HG02973 (cell line): ENCODE measurements at regions not wholly inside any gene's neighbourhood (a gene's known extent, or its start where the extent isn't known, plus 50 kb on each side); places are given as distances from the start of the nearest gene placed in this dataset.

Experiments
- ATAC-seq: cut with Tn5 transposase; IDR thresholded peaks from one replicate; pipeline ENCODE4 v1.9.1; 2021; ENCODE audit warnings: moderate library complexity; ENCODE audit not compliant: unreplicated experiment

DNA sequence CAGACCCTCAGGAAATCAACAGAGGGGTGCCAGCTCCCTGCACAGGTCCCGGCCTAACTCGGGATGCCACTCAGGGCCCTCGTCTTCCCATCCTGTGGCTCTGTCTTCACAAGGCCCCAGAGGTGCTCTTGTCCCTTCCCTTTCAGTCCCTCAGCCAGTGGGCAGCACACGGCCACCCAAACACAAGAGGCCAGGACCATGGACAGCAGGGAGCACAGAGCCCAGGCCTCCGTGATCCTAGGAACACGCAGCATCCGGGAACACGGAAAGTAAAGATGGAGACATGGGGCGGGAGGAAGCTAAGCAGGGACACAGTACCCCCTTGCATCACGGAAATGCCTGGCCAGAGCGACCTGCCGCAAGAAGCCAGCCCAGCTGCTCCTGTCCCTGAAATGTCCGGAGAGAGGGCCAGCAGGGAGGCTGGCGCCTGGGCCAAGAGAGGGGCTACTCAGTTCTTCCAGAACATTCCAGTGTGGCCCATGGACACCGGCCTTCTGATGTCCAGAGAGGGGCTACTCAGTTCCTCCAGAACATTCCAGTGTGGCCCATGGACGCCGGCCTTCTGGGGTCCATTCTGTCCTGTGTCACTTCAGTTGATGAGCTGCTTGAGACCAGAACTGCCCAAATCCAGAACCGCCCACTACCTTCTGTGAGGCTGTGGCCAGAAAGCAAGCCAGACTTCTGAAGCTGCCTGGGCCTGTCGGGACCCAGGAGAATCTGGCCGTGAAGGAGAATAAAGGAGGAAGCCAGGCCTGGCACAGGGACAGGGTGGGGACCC lies 274.0 kb downstream of the BRD1 start:
- no peak for ATAC-seq

DNA sequence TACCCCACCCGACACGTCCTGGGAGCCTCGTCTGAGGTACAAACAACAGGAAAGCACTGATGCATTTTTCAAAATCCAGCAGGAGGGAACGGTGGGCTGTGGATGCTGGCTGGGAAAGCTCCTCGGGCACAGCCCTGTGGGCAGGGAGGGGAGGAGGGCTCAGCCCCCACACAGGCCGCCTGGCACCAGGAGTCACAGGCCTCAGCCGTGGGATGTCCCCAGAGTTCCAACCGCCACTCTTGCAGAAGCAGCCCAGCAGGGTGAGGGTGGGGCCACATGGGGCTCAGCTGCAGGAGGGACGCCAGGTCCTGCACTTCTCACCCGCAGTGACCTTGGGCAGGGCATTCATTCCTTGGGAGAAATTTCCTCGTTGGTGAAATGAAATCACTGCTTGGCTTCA lies 274.6 kb downstream of the BRD1 start:
- ATAC-seq = no peak

DNA sequence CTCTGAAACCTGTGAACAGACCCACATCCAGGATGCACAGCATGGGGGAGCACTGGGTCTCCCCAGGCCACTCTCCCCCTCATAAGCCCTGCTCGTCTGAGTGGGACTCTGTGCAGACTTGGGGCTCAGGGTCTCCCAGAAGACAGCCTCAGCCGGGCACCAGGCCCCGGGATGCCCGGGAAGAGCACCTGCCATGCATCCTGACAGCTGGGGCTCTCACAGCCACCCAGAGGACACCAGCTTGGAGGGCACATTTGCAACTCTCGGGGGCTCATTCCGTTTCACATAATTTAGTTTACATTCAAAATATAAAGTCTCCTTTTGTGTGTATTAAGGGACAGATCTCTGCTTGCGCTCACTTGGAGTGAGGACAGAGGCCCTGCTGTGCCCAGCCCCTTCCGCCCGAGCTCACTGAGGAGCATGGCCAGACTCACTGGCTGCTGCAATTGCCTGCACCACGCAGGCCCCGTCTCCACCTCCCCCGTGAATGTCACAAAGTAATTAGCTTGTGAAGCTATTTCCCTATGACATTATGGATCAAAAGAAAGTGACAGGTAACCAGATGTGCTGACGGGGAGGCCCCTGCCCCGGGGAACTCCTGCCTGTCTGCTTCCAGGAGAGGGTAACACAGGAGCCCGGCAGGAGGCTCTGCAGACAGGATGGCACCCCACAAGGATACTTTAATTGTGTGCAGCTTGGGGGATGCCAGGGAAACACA lies 275.6 kb downstream of the BRD1 start:
- ATAC-seq = no peak

DNA sequence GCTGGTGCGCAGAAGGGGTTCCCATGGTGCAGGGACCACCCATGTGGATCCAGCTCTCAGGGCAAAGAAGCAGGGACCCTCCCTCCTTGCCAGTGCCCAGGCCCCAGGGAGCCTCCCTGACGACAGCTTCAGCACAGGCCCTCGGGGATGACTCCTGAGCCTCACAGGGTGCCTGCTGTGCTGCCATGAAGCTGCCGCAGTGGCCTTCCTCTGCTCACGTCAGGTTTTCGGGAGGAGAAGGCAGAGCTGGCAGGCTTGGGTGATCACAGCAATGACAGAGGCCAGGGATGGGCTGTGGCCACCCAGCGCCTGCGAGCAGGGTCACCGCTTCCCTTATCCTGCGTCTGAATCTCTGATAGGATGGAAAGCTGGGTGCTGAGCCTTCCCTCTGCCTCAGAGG lies 276.2 kb downstream of the BRD1 start:
- no peak for ATAC-seq

DNA sequence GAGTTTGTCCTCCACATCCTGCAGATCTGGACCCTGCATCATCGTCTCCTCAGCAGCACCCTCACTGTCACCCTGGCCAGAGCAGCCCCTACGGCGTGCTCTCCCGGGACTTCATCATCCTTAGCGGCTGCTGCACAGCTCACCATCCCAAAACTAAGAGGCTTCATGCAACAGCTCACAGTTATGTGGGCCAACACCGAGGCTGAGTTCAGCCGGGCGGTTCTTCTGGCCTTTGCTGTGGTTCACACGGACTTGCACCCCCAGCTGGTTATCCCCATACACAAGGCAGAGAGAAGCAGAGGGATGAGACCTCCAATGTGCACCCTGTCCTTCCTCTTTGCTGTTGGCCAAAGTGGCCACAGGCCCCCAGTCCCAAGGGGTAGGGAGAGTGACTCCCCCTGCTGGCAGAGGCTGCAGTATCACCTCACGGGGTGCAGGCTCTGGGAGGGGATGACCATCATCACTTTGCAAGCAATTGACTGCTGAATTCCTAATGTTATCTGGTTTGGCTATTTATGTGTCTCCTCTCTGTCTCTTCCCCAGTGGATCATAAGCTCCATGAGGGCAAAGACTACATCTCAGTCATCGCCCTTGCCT lies 276.8 kb downstream of the BRD1 start:
- no peak for ATAC-seq

DNA sequence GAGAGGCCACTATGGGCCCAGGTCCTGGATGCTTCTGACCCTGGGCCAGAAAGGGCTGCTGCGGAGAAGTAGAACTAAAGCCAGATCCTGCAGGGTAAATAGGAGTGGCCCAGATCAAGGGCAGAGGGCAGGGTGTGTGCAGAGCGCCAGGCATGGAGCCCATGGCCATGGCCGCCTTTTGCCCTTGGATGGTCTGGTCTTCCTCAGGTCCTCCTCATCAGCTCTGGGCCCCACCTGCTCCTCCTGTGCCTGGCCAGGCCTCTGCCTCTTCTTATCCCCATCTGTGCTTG lies 277.6 kb downstream of the BRD1 start:
- ATAC-seq = no peak

DNA sequence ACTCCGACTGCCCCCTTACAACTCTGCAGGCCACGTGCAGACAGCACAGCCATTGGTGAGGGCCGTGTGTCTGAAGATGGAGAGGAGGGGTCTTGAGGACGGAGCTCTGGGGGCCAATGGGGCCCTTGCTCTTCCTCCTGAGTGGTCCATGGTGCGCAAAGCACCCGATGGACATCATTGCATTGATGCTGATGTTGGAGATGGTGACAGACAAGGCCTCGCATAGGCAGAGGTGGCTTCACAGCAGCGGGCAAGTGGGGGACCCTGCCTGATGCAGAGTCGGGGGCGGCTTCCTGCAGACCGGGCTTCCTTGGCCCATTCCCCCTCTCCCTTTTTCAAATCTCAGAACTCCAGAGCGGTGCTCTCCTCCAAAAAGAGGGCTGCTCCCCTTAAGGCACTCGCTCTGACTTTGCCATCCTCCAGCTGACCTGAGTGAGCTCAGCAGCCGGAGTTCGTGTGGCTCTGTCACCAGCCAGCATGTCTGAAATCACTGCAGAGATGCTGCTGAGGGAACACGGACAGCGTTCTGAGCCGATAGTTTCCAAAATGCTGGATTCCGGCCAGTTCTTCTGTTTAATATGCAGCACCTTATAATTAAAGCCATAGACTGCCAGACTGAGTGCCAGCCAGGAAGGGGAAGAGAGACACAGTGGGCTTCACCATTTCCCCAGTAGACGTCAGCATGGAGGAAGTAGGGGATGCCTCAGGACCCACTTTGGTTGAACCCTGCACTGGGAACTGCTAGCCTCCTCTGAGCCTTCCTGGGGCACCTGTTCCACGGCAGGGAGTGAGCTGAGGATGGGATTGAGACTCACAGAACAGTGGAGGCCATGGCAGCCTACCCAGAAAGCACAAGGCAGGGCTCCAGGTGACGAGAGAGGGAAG lies 278.2 kb downstream of the BRD1 start:
- no peak for ATAC-seq

DNA sequence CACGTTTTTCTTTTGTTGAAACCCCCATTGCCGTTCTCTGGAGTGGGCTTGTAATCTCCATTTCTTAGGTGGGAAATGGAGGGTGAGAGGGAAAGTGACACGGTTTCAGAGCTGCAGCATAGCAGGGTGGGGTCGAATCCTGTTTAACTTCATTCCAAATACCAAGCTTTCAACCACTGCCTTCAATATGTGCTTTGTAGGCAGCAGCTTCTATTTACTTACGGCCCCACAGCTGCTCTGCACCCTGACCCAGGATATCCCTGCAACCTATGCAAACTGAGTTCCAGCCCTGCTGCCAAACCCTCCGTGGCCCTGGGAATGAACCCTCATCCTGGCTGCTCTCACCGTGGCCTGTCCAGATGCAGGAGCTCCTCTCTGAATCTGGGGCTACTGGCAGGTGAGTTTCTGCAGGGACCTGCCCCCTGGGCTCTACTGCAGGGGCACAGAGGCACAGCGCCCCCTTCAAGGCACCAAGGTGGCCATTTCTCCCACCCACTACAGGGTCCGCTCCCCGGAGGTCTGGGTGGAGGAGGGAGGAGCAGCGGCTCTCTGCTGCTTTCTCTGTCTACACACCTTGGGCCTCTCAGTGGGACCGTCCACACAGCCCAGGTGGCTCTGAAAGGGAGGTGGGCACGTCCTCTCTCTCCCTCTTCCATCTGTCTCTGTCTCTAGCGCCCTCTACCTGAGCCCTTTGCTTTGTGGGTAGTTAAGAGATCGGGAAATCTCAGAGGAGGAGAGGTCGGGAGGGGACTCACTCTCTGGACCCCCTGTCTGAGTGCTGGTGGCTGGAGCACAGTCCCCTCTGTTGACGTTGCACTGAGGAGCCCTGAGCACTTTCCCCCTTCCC lies 279.1 kb downstream of the BRD1 start:
- ATAC-seq = no peak

DNA sequence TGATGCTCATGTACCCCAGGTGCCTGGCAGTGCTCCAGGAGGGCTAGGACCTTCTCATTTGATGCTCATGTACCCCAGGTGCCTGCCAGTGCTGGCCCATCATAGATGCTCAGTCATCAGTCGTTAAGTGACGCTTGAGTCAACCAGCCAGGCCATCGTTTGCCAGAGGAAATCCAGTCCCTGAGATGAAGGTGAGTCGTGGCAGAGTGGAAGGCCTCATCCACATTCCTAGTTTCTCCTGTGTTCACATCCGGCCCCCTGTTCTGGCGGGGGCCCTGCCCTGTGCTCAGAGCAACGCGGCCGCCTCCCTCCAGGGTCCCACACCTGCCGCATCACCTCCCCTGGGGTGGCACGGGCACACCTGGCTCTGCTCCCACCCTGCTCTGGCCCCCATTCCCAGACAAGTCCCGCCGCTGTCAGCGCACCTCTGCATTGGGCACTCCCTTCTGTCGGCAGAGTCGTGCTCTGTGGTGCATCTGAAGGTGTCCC lies 279.9 kb downstream of the BRD1 start:
- no peak for ATAC-seq

DNA sequence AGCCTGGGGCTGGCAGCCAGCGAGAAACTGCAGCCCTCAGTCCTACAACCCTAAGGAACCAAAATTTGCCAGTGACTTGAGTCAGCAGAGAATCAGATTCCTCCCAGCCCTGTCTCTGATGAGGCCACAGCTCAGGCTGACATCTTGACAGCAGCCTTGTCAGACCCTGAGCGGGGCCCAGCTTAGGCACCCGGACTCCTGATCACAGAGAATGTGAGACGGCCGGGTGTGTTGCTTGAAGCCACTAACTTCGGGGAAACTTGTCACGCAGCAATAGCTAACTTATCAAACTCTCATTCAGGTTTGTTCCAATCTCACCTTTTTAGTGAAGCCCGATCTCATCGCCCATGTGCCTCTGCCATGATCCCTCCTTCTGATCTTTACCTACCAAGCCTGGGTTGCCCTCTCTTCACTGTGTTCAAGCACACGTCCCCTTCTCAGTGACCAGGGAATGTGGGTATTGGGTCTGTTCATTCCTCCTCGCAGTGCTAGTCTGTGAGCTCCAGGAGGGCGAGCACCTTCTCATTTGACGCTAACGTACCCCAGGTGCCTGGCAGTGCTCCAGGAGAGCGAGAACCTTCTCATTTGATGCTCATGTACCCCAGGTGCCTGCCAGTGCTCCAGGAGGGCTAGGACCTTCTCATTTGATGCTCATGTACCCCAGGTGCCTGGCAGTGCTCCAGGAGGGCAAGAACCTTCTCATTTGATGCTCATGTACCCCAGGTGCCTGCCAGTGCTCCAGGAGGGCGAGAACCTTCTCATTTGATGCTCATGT lies 280.7 kb downstream of the BRD1 start:
- ATAC-seq = no peak

DNA sequence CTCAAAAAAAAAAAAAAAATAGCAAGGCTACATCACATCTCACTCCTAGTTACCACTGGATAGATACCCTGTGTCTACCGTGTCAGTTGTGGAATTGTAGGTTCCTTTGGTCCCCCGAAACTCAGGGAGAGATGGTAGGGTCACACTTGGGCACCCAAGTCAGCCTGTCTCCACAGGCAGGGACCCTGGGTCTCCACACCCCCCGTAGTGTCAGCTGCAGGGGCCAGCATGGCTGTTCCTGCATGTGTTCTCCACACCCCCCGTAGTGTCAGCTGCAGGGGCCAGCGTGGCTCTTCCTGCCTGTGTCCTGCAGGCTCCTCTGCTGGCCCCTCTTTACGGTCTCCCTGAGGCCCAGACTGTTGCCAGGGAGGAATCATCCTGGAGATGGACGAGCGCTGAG lies 282.1 kb downstream of the BRD1 start:
- ATAC-seq = no peak

DNA sequence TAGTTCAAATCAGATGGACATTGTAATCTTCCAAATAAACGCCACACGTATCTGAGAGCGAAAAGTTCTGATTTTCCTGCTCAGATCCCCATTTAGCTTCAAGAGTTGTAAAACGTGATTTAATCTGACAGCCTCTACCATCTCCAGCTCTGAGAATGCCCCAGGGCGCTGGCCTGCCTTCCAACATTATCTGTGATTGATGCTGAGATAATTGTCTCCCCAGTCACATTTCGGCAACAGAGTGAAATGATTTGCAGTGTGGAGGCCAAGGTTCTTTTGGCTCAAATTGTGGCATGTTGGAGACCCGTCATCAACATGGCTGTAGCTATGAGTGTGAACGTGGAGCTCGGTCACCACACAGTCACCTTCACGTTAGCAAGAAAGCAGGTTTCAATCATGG lies 283.4 kb downstream of the BRD1 start:
- ATAC-seq = no peak

DNA sequence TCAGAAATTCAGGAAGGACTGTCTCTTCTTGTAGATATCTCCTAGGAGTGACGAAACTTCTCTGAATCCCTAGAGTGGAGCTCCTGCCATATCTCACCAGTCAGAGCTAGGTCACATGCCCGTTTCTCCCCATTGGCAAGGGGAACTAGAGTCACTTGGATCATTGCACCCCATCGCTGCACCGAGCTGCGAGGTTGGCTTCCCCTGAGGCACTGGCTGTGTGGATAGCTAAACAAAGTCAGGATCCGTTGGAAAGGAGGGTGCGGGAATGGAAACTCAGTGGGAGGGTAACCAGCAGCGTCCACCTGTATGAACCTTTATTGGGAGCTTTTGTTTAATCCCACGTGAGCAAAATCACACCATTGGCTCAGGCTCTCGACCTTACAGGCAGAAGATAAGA lies 283.8 kb downstream of the BRD1 start:
- ATAC-seq = no peak

DNA sequence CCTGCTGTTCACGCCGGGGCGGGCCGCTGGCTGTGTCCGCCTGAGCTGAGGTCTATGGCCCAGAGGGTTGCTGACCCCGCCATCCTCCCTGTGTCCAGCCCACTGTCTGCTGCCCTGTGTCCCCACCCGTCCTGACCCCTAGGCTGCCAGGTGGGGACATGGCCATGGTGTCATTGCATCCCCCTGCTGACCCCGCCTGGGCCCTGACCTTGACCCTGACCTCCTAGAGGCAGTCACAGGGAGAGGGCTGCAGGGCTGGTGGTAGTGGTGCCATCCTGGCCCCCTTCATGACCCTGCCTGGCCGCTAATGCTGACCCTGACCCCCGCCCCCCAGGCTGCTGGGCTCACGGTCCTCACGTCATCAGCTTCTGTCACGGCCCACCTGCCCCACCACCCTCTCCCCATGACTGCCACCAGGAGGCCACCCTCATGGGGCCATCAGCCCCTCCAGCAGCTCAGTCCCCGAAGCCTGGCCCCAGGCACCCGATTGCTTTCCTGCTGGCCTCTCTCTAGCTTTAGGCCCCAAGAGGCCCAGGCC lies 285.9 kb downstream of the BRD1 start:
- no peak for ATAC-seq

DNA sequence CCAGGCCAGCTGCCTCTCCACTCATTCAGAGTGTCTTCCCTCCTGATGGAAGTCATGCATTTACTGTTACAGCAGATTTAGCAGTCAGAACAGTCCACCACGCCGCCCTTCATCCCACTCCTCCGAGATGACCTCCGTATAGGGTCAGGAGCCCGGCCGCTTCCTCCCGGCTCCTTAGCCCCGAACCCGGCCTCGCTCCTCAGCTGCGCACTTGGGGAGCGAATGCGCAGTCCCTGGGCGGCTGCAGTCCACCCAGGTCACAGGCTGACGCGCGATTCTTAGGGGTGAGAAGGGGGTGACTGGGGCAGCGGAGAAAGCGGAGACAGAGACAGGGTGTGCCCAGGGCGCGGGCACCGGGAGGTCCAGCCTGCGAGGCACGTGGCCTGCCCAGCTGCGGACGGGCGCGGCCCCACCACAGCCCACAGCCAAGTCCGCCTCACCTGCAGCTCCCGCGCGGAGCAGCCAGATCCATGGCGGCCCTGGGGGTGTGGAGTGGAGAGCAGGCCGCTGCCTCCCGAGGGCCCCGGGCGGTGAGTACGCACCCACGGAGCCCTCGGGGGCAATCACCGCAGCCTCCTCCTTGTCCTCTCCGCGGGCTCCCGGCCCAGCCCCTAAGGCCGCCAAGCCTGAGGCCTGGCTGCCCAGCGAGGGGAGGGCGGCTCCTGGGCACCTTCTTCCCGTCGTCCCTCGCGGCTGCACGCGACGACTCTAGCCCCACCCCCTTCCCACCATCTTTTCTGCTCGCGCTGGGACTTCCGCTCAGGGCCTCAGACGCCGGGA lies 286.6 kb downstream of the BRD1 start:
- no peak for ATAC-seq

DNA sequence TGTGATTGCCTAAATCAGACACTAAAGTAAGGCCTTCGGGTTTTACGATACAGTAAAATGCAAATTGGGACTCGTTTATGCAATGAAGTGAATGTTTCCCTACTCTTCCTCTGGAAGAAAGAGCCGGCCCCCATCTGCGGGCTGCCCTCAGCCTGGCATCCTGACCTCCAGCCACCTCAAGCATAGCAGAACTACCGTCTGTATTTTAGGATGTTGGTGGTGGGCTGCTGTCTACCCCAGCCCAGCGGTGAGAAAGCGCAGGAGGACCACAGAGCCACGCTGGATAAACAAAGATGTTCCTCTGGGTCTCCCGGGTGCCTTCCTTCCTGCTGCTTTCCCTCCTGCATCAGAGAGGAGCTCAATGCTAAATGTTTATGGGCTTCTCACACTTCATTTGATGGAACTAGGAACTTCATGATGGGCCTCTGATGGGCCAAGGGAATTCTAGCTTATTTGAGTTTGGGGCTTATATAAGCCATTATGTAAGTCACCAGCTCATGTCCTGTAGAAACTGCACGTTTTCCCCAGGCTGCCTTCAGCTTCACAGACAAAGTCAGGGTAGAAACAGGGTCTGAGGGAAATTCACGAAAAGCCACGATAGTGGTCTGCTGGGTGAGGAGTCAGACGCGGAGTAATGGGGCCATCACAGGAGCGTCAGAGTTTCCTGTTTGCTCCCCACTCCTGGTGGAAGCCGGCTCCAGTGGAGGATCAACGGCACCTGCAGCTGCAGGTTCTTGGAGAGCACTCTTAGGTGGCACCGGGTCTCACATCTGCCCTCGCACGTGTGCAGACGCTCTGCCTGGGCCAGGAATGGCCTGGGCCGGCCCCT lies 287.4 kb downstream of the BRD1 start:
- ATAC-seq = no peak

DNA sequence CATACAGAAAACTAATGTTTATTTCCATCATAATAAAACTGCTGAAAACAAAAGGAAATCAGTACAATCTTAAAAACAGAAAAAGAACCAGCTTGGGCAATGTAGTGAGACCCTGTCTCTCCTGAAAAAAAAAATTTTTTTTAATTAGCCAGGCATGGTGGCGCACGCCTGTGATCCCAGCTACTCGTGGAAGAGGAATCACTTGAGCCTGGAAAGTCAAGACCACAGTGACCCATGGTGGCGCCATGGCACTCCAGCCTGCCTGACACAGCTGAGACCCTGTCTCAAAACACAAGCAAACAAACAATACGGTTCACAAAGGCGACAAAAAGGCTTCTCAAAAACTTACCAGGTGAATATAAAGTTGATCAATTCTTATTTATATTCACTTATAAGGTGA lies 289.7 kb downstream of the BRD1 start:
- no peak for ATAC-seq
